ENCODE measurements at regions not wholly inside any gene's neighbourhood (a gene's known extent, or its start where the extent isn't known, plus 50 kb on each side); places are given as distances from the start of the nearest gene placed in this dataset.

GRCh38 chr2:180356676-180357075, 349.6 kb upstream of the CWC22 start:
- TF ChIP-seq CTCF (IDR thresholded peaks at IDR 0.05) (no peak), POLR2AphosphoS5 (IDR thresholded peaks at IDR 0.05) (peak; percentile 64), POLR2A (IDR thresholded peaks at IDR 0.05) (no peak)
